GM21576 (cell line): ENCODE measurements at regions not wholly inside any gene's neighbourhood (a gene's known extent, or its start where the extent isn't known, plus 50 kb on each side); places are given as distances from the start of the nearest gene placed in this dataset.
A peak's percentile ranks its signal among the peaks of the same experiment; 100 is the strongest.
"Not testable (repeated sequence)": the region's sequence is repeated elsewhere in the genome, so short reads cannot be mapped to it uniquely, and the experiment has no call there.

Source experiments
- ATAC-seq: cut with Tn5 transposase; IDR thresholded peaks from one replicate; pipeline ENCODE4 v1.9.1; 2021; ENCODE audit warnings: mild to moderate bottlenecking, moderate library complexity; ENCODE audit not compliant: unreplicated experiment

DNA sequence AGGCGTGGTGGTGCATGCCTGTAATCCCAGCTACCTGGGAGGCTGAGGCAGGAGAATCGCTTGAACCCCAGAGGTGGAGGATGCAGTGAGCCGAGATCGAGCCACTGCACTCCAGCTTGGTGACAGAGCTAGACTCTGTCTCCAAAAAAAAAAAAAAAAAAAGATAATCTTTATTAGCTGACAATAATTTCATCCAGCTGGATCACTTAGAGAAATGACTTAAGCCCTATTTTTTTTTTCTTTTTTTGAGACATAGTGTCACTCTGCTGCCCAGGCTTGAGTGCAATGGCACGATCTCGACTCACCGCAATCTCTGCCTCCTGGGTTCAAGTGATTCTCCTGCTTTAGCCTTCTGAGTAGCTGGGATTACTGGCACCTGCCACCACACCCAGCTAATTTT lies 51.6 kb upstream of the MAP4K4 start:
- ATAC-seq, result not testable (repeated sequence)

DNA sequence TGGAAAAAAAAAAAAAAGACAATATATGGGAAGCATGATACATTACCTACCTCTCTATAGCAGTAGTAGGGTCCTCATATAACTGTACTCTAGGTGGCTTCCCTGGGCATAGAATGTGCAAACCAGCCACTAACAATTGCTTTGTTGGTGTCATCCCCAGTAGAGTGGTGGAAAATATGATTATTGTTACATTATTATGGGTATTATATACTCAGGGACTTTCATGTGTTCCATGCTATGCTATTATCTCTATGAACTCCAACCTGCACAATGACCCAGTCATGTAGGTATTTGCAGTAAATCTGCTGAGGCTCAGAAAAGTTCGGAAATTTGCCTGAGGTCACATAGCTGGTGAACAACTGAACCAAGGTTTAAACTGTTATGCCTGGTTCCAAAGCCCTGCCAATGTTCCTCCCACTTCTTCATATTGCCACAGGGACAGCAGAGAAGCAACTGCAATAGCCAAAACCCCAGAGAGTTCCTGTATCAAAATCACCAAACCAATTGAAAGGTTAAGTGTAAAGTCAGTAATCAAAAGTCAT lies 52.6 kb upstream of the MAP4K4 start:
- ATAC-seq, result no peak

DNA sequence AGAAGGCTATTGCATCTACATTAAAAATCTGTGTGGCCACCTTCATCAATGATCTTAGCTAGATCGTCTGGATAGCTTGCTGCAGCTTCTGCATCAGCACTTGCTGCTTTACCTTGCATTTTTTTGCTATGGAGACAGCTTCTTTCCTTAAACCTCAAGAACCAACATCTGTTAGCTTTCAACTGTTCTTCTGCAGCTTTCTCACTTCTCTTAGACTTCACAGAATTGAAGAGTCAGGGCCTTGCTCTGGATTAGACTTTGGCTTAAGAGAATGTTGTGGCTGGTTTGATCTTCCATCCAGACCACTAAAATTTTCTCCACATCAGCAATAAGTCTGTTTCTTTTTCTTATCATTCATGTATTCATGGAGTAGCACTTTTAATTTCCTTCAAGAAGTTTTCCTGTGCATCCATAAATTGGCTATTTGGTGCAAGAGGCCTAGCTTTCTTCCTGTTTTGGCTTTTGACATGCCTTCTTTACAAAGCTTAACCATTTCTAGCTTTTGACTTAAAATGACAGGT lies 54.4 kb upstream of the MAP4K4 start:
- ATAC-seq, result no peak

DNA sequence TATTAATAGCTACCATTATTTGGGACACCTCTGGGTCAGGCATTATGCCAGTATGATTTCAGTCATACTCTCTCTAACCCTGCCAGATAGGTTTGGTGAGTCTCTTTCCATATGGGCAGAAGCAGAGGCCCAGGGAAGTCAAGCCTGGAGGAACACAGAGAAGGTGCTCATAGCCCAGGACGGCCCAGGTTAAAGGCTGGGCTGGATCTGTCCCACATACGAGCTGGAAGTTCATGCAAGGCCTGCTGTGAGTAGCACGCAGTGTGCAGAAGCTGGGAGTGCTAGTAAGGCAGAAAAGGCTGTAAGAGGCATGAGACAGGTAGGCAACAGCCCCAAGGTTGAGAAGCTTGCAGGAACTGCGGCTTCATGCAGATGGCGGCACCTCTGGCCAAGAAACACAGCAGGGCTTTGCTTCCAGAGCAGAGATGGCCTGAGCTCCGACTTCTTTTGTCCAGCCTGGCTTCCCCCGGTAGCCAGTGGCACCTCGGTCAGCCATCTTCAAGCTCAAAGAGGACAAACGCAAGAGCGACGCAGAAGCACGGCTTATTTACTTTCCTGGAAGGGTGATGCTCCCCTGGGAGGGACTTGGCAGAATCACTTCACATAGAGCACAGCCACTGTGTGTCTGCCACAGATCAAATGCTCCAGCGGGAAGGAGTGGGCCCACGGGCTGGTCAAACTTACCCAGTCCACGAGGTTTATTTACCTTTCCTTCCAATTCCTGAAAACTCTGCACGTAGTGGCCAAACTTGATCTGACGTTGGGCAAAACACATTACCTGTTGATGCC lies 58.5 kb upstream of the MAP4K4 start:
- ATAC-seq, result no peak

DNA sequence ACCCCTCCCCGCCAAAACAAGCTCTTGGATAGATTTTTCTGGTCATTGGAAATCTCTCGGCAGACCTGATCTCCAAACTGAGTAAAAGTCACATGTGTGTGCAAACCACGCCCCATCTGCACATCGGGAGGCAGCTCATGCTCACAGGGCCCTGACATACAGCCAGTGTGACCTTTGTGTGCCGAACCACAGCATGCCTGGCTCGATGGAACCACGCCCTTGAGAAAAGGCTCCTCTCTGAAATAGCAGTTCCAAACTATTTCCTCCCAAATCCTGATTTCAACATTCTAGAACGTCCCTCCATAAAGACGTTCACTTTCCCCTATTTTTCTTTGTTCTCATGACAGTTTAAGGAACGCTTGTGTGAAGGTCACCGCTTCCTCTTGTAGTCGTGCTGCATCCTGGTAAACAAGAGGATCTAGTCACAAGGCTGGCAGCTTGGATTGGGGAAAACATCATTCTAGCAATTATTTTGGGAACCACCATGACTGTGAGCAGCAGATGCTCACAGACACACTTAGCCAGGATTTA lies 59.3 kb upstream of the MAP4K4 start:
- no peak for ATAC-seq

DNA sequence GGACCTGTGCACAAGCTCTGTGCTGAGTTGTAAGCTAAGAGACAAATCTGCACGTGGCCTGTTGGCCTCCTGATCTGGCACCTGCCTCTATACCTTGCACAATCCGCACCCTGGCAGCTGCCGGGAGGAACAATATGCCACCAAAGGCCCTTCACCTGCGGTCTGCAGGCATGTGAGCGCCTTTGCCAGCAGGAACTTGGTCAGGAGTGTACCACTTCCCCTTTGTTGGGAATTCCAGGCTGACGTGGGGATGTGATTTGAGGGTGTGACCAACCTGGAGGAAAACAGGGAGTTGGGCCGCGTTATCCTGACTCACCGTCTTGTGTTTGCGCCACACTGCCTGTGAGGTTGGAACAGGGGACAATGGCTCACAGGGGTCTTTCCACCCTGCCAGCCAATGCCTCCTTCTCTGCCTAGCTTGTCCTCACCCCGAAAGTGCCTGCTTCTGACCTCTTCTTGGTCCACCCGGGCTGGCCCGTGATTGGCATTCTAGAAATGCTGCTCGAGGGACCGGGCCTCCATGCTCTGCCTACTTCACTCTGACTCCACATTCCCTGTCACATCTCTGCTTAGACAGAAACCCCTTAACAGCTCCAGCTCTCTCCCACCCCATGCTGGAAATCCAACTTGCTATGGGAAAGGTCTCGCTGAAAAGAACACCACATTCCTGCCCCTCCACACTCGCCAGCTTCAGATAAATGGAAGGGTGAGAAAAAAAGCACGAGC lies 67.1 kb upstream of the MAP4K4 start:
- ATAC-seq, result no peak

DNA sequence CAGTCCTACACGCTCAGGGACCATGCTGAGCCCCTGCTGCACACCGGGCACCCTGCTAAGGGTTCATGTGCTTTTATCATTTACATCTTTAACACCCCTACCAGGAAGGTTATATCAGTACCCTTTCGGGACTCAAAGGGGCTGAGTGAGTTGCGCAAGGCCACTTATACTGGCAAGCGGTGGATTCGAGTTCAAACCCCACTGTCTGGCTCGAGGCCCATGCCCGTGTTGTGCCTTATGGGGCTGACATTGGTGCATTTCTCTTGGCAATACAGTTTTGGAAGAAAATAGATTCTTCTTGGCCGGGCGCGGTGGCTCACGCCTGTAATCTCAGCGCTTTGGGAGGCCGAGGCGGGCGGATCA lies 69.5 kb upstream of the MAP4K4 start:
- ATAC-seq, result no peak

DNA sequence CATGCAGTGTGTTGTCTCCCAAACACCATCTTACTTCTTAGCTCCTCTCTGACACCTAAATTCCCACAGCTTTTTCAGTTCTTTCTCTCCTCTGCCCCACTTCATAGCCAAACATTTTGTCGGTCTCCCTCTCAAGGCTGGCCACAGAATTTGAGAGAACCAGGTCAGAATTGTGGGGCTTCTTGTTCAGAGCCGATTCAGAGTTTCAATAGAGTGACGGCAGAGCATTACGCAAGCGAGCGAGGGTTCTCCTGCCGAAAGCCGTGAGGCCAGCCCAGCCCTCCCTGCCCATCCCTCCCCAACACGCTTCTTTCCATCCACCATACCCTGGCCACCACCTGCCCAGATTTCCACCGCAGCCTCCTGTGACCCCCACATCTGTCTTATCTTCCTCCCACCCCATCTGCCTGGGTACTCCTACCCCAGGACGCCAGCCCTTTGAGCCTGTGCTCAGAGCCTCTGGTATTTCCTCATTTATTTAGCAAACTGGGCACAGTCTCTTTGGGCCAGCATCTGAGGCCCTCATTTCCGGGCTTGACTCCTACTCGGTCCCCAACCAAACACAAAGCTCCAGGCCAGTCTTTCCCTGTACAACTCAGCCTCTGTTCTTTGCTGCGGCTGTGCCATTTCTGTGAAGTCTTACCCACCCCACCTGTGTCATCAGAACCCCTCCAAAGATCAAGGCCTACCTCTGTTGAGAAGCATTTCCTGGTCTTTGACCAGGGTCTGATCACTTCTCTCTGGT lies 70.0 kb upstream of the MAP4K4 start:
- ATAC-seq, result no peak

DNA sequence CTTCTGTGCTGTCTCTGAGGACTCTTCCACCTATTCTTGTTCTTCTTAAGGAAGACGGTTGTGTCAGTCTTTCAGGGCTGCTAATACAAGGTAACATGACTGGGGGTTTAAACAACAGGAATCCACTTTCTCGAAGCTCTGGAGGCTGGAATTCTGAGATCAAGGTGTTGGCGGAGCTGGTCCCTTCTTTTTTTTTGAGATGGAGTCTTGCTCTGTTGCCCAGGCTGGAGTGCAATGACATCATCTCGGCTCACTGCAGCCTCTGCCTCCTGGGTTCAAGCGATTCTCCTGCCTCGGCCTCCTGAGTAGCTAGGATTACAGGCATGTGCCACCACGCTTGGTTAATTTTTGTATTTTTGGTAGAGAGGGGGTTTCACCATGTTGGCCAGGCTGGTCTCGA lies 71.7 kb upstream of the MAP4K4 start:
- ATAC-seq, result not testable (repeated sequence)

DNA sequence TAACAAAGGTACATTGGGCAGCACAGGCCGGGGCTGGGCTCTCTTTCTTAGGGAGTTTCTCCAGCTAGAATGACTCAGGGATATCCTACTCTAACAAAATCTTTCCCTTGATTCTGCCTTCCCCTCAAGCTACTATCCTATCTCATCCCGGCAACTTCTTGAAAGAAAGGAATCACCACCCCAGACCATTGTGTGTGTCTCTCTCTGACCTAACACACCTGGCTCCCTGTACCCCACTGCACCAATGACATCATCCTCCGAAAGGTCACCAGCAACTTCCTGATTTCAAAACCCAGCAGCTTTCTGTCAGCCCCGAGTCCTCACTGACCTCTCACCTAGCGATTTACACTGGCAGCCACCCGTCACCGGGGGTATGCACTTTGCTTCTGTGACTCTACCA lies 72.1 kb upstream of the MAP4K4 start:
- ATAC-seq, result no peak

DNA sequence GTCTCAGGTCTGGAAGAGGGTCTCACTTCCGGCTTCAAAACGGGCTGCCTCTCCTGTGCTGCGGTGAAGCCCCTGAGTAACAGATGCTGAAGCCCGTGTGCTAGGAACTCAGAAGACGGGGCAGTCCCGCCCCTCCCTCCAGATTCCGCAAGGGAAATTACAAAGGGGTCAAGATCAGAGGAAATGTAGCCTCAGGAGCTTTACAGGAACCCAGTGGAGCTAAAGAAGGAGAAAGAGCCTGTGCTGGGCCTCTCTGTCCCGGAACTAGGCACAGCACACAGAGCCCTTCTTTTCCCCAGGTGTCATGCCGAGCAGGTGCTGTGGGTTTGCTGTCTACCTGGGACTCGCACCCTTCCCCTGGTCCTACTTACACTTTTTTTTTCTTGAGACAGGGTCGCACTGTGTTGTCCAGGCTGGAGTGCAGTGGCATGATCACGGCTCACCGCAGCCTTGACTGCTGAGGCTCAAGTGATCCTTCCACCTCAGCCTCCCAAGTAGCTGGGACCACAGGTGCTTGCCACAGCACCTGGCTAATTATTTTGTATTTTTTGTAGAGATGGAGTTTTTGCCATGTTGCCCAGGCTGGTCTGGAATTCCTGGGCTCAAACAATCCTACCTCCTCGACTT lies 72.7 kb upstream of the MAP4K4 start:
- no peak for ATAC-seq

DNA sequence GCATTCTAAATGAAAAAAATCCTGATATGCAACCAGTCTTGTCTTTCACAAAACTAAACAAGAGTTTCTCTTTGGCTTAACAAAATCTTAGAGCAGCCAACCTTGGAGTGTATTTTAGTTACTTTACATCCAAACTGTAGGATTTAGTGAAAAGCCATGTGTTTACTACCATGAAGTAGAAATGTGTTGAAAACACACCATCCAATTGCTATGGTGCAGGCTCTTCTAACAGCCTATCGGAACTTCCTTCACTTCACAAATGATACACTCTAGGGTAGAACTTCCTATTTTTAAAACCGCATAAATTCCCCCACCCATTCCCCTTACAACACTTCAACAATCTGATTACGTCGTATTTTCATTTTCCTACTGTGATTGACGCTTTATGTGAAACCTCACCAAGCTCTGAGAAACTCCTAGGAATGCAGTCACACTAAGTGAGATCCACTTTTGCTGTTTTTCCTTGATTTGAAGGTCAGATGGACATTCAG lies 74.4 kb upstream of the MAP4K4 start:
- peak; percentile 62 for ATAC-seq

DNA sequence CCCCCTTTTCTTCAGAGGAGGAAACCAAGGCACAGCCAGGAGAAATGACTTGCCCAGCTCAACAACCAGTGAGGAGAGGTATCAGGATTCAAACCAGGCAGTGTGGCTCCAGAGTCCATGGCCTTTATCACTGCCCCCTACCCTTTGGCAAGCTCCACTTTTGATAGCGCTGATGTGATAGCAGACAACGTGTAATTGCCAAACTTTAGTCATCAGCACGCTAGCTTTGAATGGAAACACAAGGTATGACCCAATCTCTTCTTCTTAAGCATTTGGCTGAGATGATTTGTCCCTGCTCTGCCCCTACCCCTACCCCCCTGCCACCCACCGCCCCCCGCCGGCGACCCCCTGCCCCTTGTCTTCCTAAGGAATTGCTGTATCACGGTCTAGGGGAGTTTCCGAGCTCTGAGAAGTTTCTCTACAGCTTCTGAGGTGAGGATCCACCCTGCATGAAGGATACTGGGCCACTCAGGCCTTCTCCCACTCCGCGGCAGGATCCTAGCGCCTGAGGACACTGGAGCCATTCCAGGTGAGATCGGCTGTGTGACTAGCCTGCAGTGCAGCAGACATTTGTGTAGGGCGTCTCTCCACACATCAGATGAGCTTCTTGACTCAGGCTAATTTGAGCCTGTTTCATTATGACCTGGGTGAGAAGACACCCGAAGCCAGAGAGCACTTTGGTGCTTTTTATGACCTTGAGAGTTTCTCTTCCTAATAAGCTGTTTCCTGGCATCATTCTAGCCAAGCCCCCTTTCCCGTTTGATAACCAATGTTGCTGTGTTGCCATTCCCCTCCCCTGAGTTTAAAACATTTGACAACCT lies 75.1 kb upstream of the MAP4K4 start:
- peak; percentile 95 for ATAC-seq

DNA sequence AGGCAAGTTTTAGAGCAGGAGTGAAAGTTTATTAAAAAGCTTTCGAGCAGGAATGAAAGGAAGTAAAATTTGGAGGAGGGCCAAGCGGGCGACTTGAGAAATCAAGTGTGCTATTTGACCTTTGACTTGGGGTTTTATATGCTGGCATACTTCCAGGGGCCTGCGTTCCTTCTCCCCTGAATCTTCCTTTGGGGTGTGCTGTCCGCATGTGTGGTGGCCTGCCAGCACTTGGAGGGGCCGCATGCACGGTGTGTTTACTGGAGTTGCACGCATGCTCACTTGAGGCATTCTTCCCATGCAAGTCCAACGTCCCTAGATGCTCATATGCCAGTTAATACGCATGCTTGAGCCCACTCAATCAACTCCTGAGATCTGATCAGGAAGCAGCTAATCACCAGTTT lies 78.3 kb upstream of the MAP4K4 start:
- ATAC-seq, result no peak

DNA sequence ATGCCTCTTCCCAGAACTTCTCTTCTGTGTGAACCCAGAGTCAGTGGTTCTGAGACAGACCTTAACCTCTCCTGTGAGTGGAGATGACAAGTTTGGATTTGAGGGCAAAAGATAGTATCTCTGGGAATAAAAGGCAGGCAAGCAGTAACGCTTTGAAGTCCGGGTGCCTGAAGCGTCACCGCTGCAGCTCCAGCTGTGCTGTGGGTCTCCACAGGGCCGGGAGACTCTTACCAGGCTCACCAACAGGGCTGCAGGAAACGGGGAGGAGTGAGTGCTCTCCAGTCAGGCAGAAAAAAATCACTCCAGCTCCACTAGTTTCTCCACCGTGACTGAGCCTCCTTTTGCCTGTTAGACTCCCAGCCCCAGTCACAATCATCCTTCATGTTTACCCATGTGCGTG lies 79.7 kb upstream of the MAP4K4 start:
- ATAC-seq, result no peak

DNA sequence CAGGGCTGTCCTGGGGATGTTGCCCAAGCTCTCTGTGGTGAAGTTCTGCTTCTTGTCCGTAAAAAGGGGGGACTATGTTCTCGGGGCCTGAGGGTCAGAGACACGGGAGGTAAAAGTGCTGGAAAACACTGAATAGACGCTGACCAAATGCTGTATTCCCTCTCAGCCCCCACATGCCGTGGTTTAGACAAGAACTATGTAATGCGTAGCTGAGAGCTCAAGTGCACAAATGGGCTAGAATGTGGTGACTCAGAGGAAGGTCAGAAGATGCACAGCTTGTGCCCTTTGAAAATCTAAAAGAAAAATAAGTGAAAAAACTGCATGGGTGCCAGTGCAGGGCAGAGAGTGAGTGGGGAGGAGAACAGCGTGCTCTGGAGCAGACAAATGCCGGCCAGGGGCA lies 80.3 kb upstream of the MAP4K4 start:
- ATAC-seq, result no peak

DNA sequence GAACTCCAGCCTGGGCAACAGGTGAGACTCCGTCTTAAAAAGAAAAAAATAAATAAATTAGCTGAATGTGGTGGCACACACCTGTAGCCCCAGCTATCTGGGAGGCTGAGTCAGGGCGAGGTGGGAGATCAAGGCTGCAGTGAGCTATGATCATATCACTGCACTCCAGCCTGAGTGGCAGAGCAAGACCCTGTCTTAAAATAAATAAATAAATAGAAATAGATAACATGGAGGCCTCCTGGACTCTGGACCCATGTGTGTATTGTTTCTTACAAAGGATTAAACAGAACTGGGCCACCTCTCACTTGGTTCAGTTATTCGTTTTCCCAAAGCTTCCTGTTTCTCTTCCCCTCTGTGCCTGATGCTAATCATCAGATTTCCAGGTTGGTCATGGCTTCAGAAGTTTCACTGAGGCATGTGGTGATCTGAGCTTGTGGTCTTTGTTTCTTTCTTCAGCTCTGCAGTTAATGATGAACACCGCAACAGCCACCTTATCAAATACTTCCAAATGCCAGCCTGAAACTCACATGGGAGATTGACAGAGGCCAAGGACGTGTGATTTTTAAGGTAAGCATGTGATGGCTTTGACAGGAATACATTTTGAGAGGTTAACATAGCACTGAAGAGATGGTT lies 83.3 kb upstream of the MAP4K4 start:
- no peak for ATAC-seq

DNA sequence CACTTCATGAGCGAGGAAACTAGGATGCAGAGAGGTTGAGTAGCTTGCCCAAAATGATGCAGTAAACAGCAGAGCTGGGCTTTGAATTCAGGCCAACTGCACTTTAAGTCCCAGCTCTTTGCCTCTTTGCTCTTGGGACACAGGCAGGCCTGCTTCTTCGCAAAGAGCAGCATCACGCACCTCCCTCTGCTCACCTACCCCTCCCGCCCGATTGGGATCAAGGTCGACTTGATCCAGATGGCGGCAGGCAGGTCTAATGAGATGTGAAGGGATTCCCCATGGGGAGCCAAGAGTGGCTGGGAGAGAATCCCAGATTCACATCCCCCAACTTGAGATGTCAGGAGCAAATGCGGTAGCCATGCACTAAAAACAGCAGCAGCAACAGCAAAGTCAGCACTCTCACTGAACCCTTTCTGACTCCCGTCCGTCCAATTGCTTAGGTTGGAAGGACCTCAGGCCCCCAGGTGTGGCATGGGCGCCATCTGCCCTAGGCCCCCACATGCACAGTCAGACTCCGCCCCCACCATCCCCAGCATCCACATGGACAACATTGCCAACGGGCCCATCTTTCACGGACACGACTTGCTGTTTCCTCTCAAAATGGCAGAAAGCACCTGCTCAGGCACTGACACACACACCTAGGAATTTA lies 84.3 kb upstream of the MAP4K4 start:
- no peak for ATAC-seq

DNA sequence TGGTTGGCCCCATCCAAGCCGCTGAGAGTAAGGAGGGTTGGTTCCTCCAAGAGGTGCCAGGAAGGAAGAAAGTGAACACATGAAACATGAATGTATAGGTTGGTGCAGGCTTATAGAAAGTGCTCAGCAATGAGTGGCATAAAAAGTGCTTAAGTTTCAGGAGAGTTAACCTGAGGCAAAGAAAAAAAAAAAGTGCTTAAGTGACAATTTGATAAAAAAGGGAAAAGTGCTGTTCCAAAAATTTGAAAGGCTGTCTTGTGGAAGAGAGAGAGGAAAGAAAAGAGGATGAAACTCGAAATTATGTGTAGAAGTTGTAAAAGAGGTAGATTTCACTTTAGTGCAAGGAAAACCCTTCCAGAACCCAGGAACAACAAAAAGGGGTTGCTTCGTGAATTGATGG lies 85.5 kb upstream of the MAP4K4 start:
- no peak for ATAC-seq
